GM18868 (cell line): ENCODE measurements at regions not wholly inside any gene's neighbourhood (a gene's known extent, or its start where the extent isn't known, plus 50 kb on each side); places are given as distances from the start of the nearest gene placed in this dataset.
A peak's percentile ranks its signal among the peaks of the same experiment; 100 is the strongest.

Source experiments
- ATAC-seq: cut with Tn5 transposase; IDR thresholded peaks from one replicate; pipeline ENCODE4 v1.9.1; 2021; ENCODE audit warnings: mild to moderate bottlenecking, moderate library complexity; ENCODE audit not compliant: unreplicated experiment

GRCh38 chr12:125193376-125194152, 128.3 kb downstream of the AACS start:
- no peak for ATAC-seq

DNA sequence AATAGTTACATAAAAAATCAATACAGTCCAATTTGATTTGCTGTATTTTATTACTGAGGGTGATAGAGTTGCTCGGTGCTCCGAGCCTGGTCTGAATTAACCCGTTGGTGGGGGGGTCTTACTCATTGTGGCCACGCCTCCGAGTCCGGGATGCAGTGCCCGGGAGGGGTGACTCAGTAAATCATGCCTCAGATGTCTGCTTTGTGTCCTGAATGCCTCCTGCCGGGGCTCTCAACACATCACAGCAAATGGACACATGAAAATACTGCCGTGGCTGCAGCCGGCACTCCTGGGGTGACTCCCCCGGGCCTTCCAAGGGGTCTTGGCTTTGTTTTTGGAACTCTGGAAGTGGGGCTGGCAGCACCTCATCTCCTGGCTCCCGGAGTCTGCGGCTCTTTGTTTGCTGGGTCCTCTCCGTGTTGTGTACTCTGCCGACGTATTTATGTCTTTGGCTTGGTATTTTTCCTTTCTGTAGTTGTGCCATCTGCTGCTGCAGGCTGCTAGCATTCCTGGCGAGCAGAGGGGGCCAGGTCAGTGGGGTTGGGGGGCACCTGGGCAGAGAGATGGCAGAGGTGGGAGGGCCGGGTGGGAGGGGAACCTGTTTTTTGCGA, 129.0 kb downstream of the AACS start:
- no peak for ATAC-seq

DNA sequence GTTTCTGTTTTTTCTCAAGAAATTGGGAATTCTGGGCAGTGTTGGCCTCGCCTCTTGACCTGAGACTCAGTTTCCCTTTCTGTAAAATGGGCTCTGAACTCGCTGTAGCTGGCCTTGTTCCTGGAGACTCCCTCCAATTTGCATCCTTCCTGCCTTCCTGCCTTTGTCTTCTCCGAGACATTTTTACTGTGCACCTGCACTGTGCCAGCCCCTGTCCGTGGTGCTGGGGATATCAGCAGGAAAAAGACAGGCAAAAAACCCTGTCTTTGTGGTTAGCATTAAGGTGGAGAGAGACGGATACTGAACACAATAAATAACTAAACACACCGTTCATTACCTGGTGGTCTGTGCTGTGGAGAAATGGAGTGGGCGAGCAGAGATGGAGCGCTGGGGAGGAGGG, 129.8 kb downstream of the AACS start:
- ATAC-seq: no peak

DNA sequence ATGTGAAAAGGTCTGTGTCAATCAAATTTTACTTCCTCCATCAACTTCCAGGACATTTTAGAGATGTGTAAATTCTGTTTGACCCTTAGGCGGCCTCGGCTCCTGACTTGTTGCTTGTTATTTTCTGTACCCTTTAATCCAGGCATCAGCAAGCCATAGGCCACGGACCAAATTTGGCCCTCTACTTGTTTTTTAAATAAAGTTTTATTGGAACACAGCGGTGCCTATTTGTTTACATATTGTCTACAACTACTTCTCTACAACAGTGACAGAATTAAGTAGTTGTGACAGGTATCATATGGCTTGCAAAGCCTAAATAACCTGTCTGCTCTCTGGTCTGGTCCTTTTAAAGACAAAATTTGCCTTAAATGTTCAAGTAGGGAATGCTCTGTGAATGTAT, 132.1 kb downstream of the AACS start:
- no peak for ATAC-seq

- ATAC-seq: no peak
Observed at GRCh38 chr12:125198652-125199051, 133.4 kb downstream of the AACS start.

DNA sequence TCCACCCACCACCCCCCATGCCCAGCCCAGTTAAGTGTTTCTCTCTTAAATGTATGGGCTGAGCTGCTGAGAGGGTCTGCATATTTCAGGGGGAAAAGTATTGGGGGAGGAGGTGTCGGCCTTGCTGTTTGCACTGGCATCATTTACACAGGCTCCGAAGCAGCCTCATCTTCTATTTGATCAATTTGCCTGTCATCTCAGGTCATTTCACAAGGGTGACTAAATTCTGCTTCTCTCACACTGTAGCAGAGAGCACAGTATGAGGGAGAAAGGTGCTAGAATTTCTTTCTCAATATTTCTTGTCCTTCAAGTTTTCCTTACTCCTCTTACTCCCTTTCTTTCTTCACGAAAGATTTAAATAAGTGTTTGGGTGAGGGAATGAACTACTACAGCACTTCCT, 135.9 kb downstream of the AACS start:
- ATAC-seq: no peak

DNA sequence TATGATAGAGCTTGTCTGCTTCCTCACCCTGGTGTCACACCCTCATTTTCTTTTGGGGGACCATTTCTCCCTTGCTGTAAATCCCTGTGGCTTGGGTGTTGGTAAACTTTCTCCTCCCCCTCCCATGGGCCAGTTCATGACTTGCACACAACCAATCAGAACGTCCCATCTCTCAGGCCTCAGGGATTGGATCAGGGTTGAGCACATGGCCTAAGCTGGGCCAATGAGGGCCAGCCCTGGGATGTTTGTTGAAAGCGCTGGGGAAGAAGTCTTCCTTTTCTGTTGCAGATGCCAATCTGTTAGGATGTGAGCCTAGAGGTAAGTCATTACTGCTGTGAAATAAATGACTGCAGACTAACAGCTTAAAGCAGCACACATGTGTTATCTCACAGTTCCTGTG, 136.7 kb downstream of the AACS start:
- ATAC-seq: no peak

GRCh38 chr12:125202421-125202820, 137.2 kb downstream of the AACS start:
- no peak for ATAC-seq

DNA sequence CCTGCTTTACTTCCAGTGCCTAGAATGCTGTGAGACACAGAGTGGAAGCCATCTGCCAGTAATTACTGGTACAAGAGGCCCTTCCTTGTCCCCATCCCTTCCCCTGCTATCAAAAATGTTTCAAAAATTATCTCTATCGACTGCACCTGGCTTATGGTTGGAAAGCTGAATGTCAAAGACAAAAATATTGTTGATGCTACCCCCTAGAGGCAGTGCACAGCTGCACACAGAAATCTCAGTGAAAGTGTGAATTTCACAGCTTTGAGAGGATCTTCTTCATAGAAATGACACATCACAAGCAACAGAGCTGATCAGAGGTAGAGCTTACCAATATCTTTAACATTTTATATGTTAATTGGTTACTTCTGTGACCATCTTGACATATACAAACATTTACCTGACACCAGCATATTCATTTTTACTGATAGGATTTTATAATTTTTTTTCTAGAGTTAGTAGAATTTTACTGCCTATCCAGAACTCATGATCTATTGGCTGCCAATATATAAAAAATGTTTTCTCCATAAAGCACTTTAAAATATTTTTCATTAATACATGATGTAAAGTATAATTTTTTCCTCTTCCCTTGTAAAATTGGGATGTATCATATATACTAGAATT, 138.0 kb downstream of the AACS start:
- ATAC-seq: peak; percentile 76

GRCh38 chr12:125205386-125205785, 140.2 kb downstream of the AACS start:
- no peak for ATAC-seq

GRCh38 chr12:125206711-125207110, 141.5 kb downstream of the AACS start:
- no peak for ATAC-seq

- ATAC-seq: no peak
Observed at GRCh38 chr12:125208334-125208733, 143.1 kb downstream of the AACS start.

- ATAC-seq: no peak
Observed at GRCh38 chr12:125208942-125209341, 143.7 kb downstream of the AACS start.

- no peak for ATAC-seq
Observed at GRCh38 chr12:125210104-125210755, 145.0 kb downstream of the AACS start.

DNA sequence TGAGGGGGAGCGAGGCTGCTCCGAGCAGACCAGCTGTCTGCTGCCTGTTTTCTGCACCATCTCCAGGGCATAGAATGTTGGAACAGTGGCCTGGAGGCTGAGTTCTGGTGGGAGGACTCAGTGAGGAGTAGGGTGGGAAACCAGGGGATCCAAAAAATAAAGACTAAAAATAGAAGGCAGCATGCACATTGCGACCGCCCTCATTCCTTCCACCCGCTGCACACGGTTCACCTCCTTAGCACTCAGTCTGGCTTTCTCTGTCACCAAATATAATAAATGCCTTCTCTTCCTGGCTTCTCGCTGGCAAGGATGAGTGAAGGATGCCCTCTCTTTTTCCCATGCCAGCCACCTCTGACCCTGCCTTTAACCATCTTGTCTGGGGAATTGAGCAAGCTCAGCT, 146.2 kb downstream of the AACS start:
- ATAC-seq: no peak

GRCh38 chr12:125214289-125214688, 149.1 kb downstream of the AACS start:
- no peak for ATAC-seq

DNA sequence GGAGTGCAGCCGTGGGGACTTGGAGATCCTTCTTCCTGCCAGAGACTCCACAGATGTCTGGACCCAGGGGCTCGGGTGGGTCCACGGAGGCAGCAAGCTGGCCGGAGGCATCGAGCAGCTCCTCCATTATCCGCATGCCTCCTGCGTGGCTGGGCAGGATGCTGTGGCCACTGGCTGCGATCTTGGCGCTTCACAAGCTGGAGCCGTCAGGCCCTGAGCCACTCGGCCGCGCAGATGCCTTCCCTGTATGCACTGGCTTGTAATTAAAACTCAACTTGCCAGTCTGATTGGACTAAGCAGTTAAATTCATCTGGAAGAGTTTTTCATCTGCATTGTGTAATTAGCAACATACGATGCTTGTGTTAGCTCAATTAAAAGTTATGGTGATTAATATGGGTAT, 151.5 kb downstream of the AACS start:
- ATAC-seq: no peak

DNA sequence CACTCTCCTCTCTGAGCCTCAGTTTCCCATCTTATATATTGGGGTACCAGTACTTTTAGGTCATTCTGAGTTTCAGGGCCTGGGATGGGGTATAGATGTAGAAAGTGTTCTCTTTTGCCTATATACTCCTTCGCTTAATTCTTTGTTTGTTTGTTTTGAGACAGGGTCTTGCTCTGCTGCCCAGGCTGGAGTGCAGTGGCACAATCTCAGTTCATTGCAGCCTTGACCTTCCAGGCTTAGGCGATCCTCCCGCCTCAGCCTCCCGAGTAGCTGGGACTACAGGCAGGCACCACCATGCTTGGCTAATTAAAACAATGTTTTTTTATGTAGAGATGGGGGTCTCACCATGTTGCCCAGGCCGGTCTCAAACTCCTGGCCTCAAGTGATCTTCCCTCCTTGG, 152.1 kb downstream of the AACS start:
- no peak for ATAC-seq

DNA sequence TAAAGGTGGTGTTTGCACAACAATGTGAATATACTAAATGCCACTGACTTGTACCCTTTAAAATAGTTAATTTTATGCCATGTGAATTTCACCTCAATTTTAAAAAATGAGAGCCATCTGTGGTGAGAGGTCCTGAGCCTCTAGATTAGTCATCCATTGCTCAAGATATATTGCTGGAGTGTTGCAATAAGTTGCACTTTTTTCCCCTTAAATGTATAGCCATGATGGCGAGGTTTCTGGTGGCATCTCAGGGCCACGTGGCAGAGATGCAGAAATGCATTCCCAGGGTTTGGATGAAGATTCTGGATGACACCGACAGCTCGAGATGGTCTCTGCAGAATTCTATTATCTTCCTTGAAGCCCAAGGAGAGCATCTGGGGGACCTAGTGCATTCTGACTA, 153.7 kb downstream of the AACS start:
- no peak for ATAC-seq

DNA sequence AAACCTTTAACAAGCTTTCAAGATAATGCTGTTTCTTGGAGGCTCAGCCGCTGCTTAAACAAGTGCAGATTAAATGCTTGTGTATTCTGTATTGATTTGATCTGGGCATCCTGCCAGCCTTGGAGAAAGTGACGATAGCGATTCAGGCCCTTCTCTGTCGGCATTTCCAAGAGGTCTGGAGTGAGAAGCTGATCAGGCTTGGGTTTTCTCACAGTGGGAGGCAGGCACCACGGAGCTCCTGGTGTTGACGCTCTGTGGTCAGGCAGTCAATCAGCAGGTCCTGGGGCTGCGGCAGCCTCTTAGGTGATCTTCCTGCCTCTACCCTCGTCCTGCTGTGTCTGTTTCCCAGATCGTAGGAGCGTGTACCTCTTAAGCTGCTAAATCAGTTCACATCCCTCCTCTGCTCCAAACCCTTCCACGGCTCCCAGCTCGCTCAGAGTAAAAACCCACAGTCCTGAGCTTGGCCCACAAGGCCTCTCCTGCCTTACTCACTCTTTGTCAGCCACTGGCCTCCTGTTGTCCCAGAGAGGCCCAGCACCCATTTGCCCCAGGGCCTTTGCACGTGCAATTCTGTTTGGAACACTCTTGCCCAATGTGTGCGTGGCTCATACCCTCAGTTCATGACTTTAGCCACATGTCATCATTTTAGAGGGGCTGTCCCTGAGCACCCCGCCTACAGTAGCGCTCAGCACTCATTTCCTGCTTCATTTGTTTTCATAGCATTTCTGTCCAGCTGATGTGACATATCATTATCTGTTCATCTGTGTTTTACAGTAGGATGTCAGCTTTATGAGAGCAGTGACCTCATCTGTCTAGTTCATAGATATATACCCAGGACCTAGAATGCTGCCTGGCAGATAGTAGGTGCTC, 155.4 kb downstream of the AACS start:
- ATAC-seq: no peak

DNA sequence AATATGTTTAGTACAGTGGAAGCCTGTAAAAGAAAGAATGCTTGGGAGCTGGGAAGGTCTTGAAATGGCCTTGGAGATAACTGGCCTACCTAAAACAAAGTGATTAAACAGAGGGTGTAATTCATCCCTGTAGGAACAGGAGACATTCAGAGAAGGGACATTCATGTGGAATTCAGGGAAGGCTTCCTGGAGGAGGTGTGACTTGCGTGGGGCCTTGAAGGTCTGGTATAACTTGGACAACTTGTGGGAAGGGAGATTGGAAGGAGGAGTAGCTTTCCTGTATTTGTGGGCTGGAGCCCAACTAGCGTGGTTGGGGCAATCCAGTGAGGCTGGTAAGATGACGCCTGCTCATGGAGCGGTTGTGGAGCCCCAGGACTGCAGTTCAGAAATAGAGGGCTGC, 156.4 kb downstream of the AACS start:
- ATAC-seq: no peak
